GM12878 (cell line): ENCODE measurements at regions not wholly inside any gene's neighbourhood (a gene's known extent, or its start where the extent isn't known, plus 50 kb on each side); places are given as distances from the start of the nearest gene placed in this dataset.

ENCODE experiments used
- ATAC-seq: fragments of 200-7000 bp; cut with Tn5 transposase; 3 replicates; pipeline ENCODE4 v1.9.1; 2020; ENCODE audit warnings: mild to moderate bottlenecking, moderate library complexity
- BruUV-seq: library from RNA; stranded (reverse); fragments of 400-500 nt; replicated peaks from 2 replicates; lab custom pipeline; 2021; lab: Mats Ljungman, UMichigan
- CTCF ChIA-PET: fragments of 300-600 bp; sonication (Branson Sonifier 250); formaldehyde crosslinking; extraction: SDS; loops from one replicate; lab custom pipeline; 2021; ENCODE audit warnings: inconsistent platforms; lab: Yijun Ruan, JAX
- POLR2A ChIA-PET: fragments of 350-600 bp; formaldehyde crosslinking; extraction: SDS; loops from one replicate; lab custom pipeline; 2021; ENCODE audit warnings: inconsistent platforms; lab: Charles Lee
- RAD21 ChIA-PET: fragments of 300-600 bp; sonication (Branson Sonifier 250); formaldehyde crosslinking; loops from one replicate; lab custom pipeline; 2023; ENCODE audit warnings: antibody characterized with exemption; ENCODE audit not compliant: unreplicated experiment; lab: Charles Lee
- SMC1A ChIA-PET: fragments of 300-600 bp; sonication (Branson Sonifier 250); formaldehyde crosslinking; loops from one replicate; lab custom pipeline; 2023; ENCODE audit not compliant: unreplicated experiment, uncharacterized antibody; lab: Charles Lee
- DNase-seq: peaks from one replicate; pipeline ENCODE4 v3.0.0-alpha.2; 2011; ENCODE audit warnings: low read depth, low spot score
- FAIRE-seq: peaks from 3 replicates; lab custom pipeline; 2011; peaks lifted over from hg19 to GRCh38; lab: Jason Lieb, UNC
- H2AFZ ChIP-seq: 2 replicates; pipeline ENCODE4 v1.6.0; 2011; ENCODE audit warnings: low read depth, low read length, control low read depth; ENCODE audit not compliant: control insufficient read depth
- H3K27ac ChIP-seq: 2 replicates; pipeline ENCODE4 v1.5.1; 2011; ENCODE audit warnings: control low read depth; ENCODE audit not compliant: control insufficient read depth, insufficient read depth
- H3K27me3 ChIP-seq, 2 experiments: replicated peaks in 1 of 2; 2 replicates each; pipeline versions ENCODE4 v1.6.0 to v1.6.1; 2011; ENCODE audit warnings: low read length in 1 of 2; ENCODE audit not compliant: control insufficient read depth in 2 of 2, insufficient read depth in 2 of 2
- H3K36me3 ChIP-seq, 2 experiments: 2 replicates each; pipeline ENCODE4 v1.5.1; 2011; ENCODE audit warnings: low read length in 1 of 2; ENCODE audit not compliant: control insufficient read depth in 2 of 2, insufficient read depth in 2 of 2
- H3K4me1 ChIP-seq: 2 replicates; pipeline ENCODE4 v1.6.1; 2011; ENCODE audit warnings: mild to moderate bottlenecking, low read length, moderate library complexity, mixed read lengths; ENCODE audit not compliant: control insufficient read depth, insufficient read depth
- H3K4me2 ChIP-seq: 2 replicates; pipeline ENCODE4 v1.6.0; 2011; ENCODE audit warnings: control low read depth; ENCODE audit not compliant: control insufficient read depth, insufficient read depth
- H3K4me3 ChIP-seq: fragments of 200-600 bp; sonication (generic); 2 replicates; pipeline ENCODE4 v1.5.1; 2016
- H3K79me2 ChIP-seq: 2 replicates; pipeline ENCODE4 v1.6.0; 2011; ENCODE audit warnings: low read length; ENCODE audit not compliant: control insufficient read depth, insufficient read depth
- H3K9ac ChIP-seq: 2 replicates; pipeline ENCODE4 v1.8.0; 2011; ENCODE audit warnings: low read length, control low read depth, mixed read lengths; ENCODE audit not compliant: control insufficient read depth, insufficient read depth
- H3K9me3 ChIP-seq: replicated peaks from 3 replicates; pipeline ENCODE4 v1.5.1; 2011; ENCODE audit warnings: mild to moderate bottlenecking, low read length; ENCODE audit not compliant: control insufficient read depth, insufficient read depth
- H4K20me1 ChIP-seq: 2 replicates; pipeline ENCODE4 v1.6.0; 2011; ENCODE audit not compliant: control insufficient read depth, insufficient read depth
- BMI1 ChIP-seq: fragments of 450-650 bp; IDR thresholded peaks from 2 replicates; pipeline ENCODE4 v1.6.1; 2016; ENCODE audit warnings: mild to moderate bottlenecking, moderate library complexity, borderline replicate concordance
- CBX3 ChIP-seq: fragments of 200-600 bp; sonication (generic); IDR thresholded peaks from 2 replicates; pipeline ENCODE4 v1.6.1; 2016; ENCODE audit warnings: low read depth, borderline replicate concordance
- CBX5 ChIP-seq: sonication (generic); IDR thresholded peaks from 2 replicates; pipeline ENCODE4 v1.6.1; 2016; ENCODE audit warnings: low read depth, moderate library complexity, mild to moderate bottlenecking, inconsistent platforms
- CREM ChIP-seq: IDR thresholded peaks from 2 replicates; pipeline ENCODE4 v1.6.1; 2014; ENCODE audit warnings: antibody characterized with exemption, low read depth
- LARP7 ChIP-seq: fragments of 450-650 bp; IDR thresholded peaks from 2 replicates; pipeline ENCODE4 v1.6.1; 2017; ENCODE audit warnings: mild to moderate bottlenecking
- NFXL1 ChIP-seq: fragments of 450-650 bp; IDR thresholded peaks from 2 replicates; pipeline ENCODE4 v1.6.1; 2017; ENCODE audit warnings: antibody characterized with exemption, mild to moderate bottlenecking, borderline replicate concordance
- RAD21 ChIP-seq: IDR thresholded peaks from 2 replicates; pipeline ENCODE4 v1.6.1; 2011; ENCODE audit warnings: mild to moderate bottlenecking, low read depth, low read length, moderate library complexity; ENCODE audit not compliant: insufficient read depth
- RAD51 ChIP-seq: fragments of 450-650 bp; IDR thresholded peaks from 2 replicates; pipeline ENCODE4 v1.6.1; 2016; ENCODE audit warnings: moderate library complexity, mild to moderate bottlenecking, inconsistent platforms
- SMAD5 ChIP-seq: IDR thresholded peaks from 2 replicates; pipeline ENCODE4 v1.6.1; 2016; ENCODE audit warnings: antibody characterized with exemption, low read depth
- SMARCA5 ChIP-seq: fragments of 450-650 bp; IDR thresholded peaks from 2 replicates; pipeline ENCODE4 v1.6.1; 2017; ENCODE audit warnings: mild to moderate bottlenecking
- SMC3 ChIP-seq: IDR thresholded peaks from 2 replicates; pipeline ENCODE4 v1.6.1; 2011; ENCODE audit warnings: low read length, improper control_type of control experiment, borderline replicate concordance
- SUZ12 ChIP-seq: fragments of 200-600 bp; sonication (generic); IDR thresholded peaks from one replicate; pipeline ENCODE4 v1.6.1; 2018; ENCODE audit warnings: antibody characterized with exemption, mild to moderate bottlenecking; ENCODE audit not compliant: unreplicated experiment
- ZZZ3 ChIP-seq: IDR thresholded peaks from 2 replicates; pipeline ENCODE4 v1.6.1; 2011; ENCODE audit warnings: low read depth; ENCODE audit not compliant: control insufficient read depth, insufficient read length
- WGBS: methylation state at CpG from one replicate; pipeline ENCODE4 v1.1.6; 2016; ENCODE audit warnings: low lambda C conversion rate; ENCODE audit not compliant: insufficient replicate concordance, insufficient coverage; ENCODE audit errors: missing lambda C conversion rate; 5-methylcytosine and 5-hydroxymethylcytosine counted together
- in situ Hi-C: fragments of 300-500 bp; cut with MboI; formaldehyde crosslinking; loops from 9 replicates; pipeline ENCODE4 v1.14.3; 2018; ENCODE audit warnings: mixed read lengths
- intact Hi-C: fragments of 100-400 bp; cut with micrococcal nuclease; formaldehyde crosslinking; loops from one replicate; pipeline ENCODE4 v1.14.2; 2022; ENCODE audit not compliant: unreplicated experiment

- Histone ChIP-seq H3K79me2 (no peaks in the 10 kb centered on the region), H2AFZ (no peak overlapping the region), H3K27me3 (no peaks in the 10 kb centered on the region), H3K4me3 (no peak overlapping the region), H3K36me3 (no peaks in the 10 kb centered on the region), H4K20me1 (no peaks in the 10 kb centered on the region), H3K27ac (no peak overlapping the region), H3K4me2 (no peak overlapping the region), H3K9ac (no peak overlapping the region), H3K4me1 (no peaks in the 10 kb centered on the region), H3K9me3 (no peaks in the 10 kb centered on the region)
- FAIRE-seq (no peak), ATAC-seq (no peak), DNase-seq (no peak)
- CTCF ChIA-PET, result no interaction called here
- RAD21 ChIA-PET, result no interaction called here
- intact Hi-C loops (no loop called here), in situ Hi-C loops (no loop called here)
- TF ChIP-seq RAD21 (no peak), CREM (no peak), LARP7 (no peak), NFXL1 (no peak), BMI1 (no peak), SMARCA5 (no peak), CBX3 (no peak), SUZ12 (no peak), SMC3 (no peak), ZZZ3 (no peak), CBX5 (no peak), RAD51 (no peak)
- WGBS, result 14% methylated on average over 4 of the region's 4 CpGs
- SMC1A ChIA-PET, result no interaction called here
- POLR2A ChIA-PET, result no interaction called here
- no TSS peak for BruUV-seq
Observed at GRCh38 chr16:9465161-9465560, 373.7 kb downstream of the HAPSTR1 start.

- ChIA-PET POLR2A (no interaction called here), RAD21 (no interaction called here), CTCF (no interaction called here), SMC1A (no interaction called here)
- BruUV-seq, result no TSS peak
- no peaks in the 10 kb centered on the region for H3K27me3 ChIP-seq
- intact Hi-C loops, result no loop called here
- H3K4me1 ChIP-seq, result no peaks in the 10 kb centered on the region
- no peaks in the 10 kb centered on the region for H4K20me1 ChIP-seq
- no peaks in the 10 kb centered on the region for H3K36me3 ChIP-seq
- H3K9ac ChIP-seq, result no peak overlapping the region
- H2AFZ ChIP-seq, result no peak overlapping the region
- no peak overlapping the region for H3K4me2 ChIP-seq
- H3K27ac ChIP-seq, result no peak overlapping the region
- no peak overlapping the region for H3K4me3 ChIP-seq
- no peaks in the 10 kb centered on the region for H3K9me3 ChIP-seq
- no peaks in the 10 kb centered on the region for H3K79me2 ChIP-seq
- FAIRE-seq (no peak), ATAC-seq (no peak), DNase-seq (no peak)
- in situ Hi-C loops, result no loop called here
- TF ChIP-seq SMAD5, result no peak
- TF ChIP-seq, all 136 proteins: peak for 0
Observed at GRCh38 chr16:9469512-9469911, 378.1 kb downstream of the HAPSTR1 start.
